Mesenchymal stem cell (in vitro differentiated cells and primary cell): ENCODE measurements at regions not wholly inside any gene's neighbourhood (a gene's known extent, or its start where the extent isn't known, plus 50 kb on each side); places are given as distances from the start of the nearest gene placed in this dataset.

ENCODE experiments used
- DNase-seq: peaks from one replicate; pipeline ENCODE4 v3.0.0-alpha.2; 2013
- H2AFZ ChIP-seq: one replicate; pipeline ENCODE4 v1.6.1; 2013; ENCODE audit warnings: low read depth, mild to moderate bottlenecking, control low read depth, inconsistent platforms, low read length, moderate library complexity
- H2AK5ac ChIP-seq: 2 replicates; pipeline ENCODE4 v1.6.1; 2013; ENCODE audit warnings: low read length, moderate library complexity, mild to moderate bottlenecking, inconsistent platforms; ENCODE audit not compliant: severe bottlenecking
- H2BK120ac ChIP-seq: one replicate; pipeline ENCODE4 v1.6.1; 2013; ENCODE audit warnings: low read depth, mild to moderate bottlenecking, inconsistent platforms, low read length, moderate library complexity
- H2BK12ac ChIP-seq, 2 experiments: one replicate each; pipeline ENCODE4 v1.6.1; 2013; ENCODE audit warnings: inconsistent platforms in 2 of 2, low read length in 2 of 2, mild to moderate bottlenecking in 2 of 2, moderate library complexity in 2 of 2, control low read depth in 1 of 2
- H2BK15ac ChIP-seq: one replicate; pipeline ENCODE4 v1.6.1; 2013; ENCODE audit warnings: mild to moderate bottlenecking, low read depth, inconsistent platforms; ENCODE audit not compliant: poor library complexity, severe bottlenecking
- H2BK5ac ChIP-seq: 2 replicates; pipeline ENCODE4 v1.6.1; 2013; ENCODE audit warnings: low read depth, mild to moderate bottlenecking, low read length, control low read depth, inconsistent platforms; ENCODE audit not compliant: poor library complexity, severe bottlenecking
- H3K14ac ChIP-seq, 2 experiments: one replicate each; pipeline ENCODE4 v1.6.1; 2013; ENCODE audit warnings: inconsistent platforms in 2 of 2, low read length in 2 of 2, control low read depth in 1 of 2, mild to moderate bottlenecking in 1 of 2, moderate library complexity in 1 of 2
- H3K18ac ChIP-seq, 2 experiments: one replicate each; pipeline ENCODE4 v1.6.1; 2013; ENCODE audit warnings: inconsistent platforms in 2 of 2, low read length in 2 of 2, control low read depth in 1 of 2, low read depth in 1 of 2, mild to moderate bottlenecking in 1 of 2
- H3K23ac ChIP-seq, 2 experiments: one replicate each; pipeline ENCODE4 v1.6.1; 2013; ENCODE audit warnings: inconsistent platforms in 2 of 2, low read length in 2 of 2, mild to moderate bottlenecking in 2 of 2, moderate library complexity in 2 of 2, control low read depth in 1 of 2
- H3K27ac ChIP-seq: 2 replicates; pipeline ENCODE4 v1.5.1; 2013; ENCODE audit warnings: mild to moderate bottlenecking, moderate library complexity, low read length, control low read depth, inconsistent platforms; ENCODE audit not compliant: poor library complexity, severe bottlenecking
- H3K27me3 ChIP-seq, 2 experiments: 2 replicates each; pipeline versions ENCODE4 v1.6.1 to v1.7.0; 2013; ENCODE audit warnings: low read length in 2 of 2, mild to moderate bottlenecking in 2 of 2, moderate library complexity in 2 of 2, control low read depth in 1 of 2, inconsistent platforms in 1 of 2; ENCODE audit not compliant: control insufficient read depth in 1 of 2, insufficient read depth in 1 of 2
- H3K36me3 ChIP-seq, 2 experiments: 2 replicates each; pipeline versions ENCODE4 v1.6.1 to v1.7.0; 2013; ENCODE audit warnings: low read length in 2 of 2, control low read depth in 1 of 2, inconsistent platforms in 1 of 2, low read depth in 1 of 2, mild to moderate bottlenecking in 1 of 2; ENCODE audit not compliant: insufficient read depth in 2 of 2, control insufficient read depth in 1 of 2
- H3K4ac ChIP-seq, 2 experiments: one replicate each; pipeline ENCODE4 v1.6.1; 2013; ENCODE audit warnings: inconsistent platforms in 2 of 2, low read length in 2 of 2, mild to moderate bottlenecking in 2 of 2, moderate library complexity in 2 of 2, control low read depth in 1 of 2, low read depth in 1 of 2
- H3K4me1 ChIP-seq: 2 replicates; pipeline ENCODE4 v1.6.1; 2013; ENCODE audit warnings: low read depth, low read length, control low read depth; ENCODE audit not compliant: control insufficient read depth, insufficient read depth
- H3K4me2 ChIP-seq: 2 replicates; pipeline ENCODE4 v1.6.1; 2013; ENCODE audit warnings: low read length, mild to moderate bottlenecking, inconsistent platforms; ENCODE audit not compliant: poor library complexity, severe bottlenecking
- H3K4me3 ChIP-seq, 2 experiments: 2 replicates each; pipeline versions ENCODE4 v1.5.1 to v1.7.0; 2013; ENCODE audit warnings: low read length in 2 of 2, mild to moderate bottlenecking in 2 of 2, control low read depth in 1 of 2, low read depth in 1 of 2; ENCODE audit not compliant: insufficient read depth in 1 of 2
- H3K79me1 ChIP-seq: replicated peaks from 2 replicates; pipeline ENCODE4 v1.6.1; 2013; ENCODE audit warnings: mild to moderate bottlenecking, control low read depth, low read length, inconsistent platforms; ENCODE audit not compliant: poor library complexity, severe bottlenecking
- H3K9ac ChIP-seq: 2 replicates; pipeline ENCODE4 v1.7.0; 2013; ENCODE audit warnings: mild to moderate bottlenecking, low read length, moderate library complexity
- H3K9me3 ChIP-seq: 2 replicates; pipeline ENCODE4 v1.7.0; 2013; ENCODE audit warnings: mild to moderate bottlenecking, low read length; ENCODE audit not compliant: control insufficient read depth
- H4K8ac ChIP-seq: one replicate; pipeline ENCODE4 v1.6.1; 2013; ENCODE audit warnings: inconsistent platforms, mild to moderate bottlenecking, low read length, moderate library complexity
- H4K91ac ChIP-seq: one replicate; pipeline ENCODE4 v1.6.1; 2013; ENCODE audit warnings: mild to moderate bottlenecking, low read length, inconsistent platforms
- WGBS: methylation state at CpG from one replicate; pipeline ENCODE4 v1.1.7; 2013; ENCODE audit warnings: mixed read lengths; 5-methylcytosine and 5-hydroxymethylcytosine counted together

DNA sequence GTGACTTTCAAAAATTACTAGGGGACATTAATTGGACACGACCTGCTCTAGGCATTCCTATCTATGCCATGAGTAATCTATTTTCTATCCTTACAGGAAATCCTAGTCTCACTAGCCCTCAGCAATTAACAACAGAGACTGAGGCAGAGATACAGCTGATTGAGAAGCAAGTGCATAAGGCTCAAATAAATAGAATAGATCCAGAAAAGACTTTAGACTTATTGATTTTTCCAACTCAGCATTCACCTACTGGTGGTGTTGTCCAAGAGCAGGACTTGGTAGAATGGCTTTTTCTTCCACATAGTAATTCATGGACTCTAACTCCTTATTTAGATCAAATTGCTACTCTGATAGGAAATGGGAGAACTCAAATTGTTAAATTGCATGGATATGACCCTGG lies 148.0 kb downstream of the ZNF33B start:
- Histone ChIP-seq H3K79me1 (no peaks in the 10 kb centered on the region), H3K4ac (no peak overlapping the region), H3K27ac (no peak overlapping the region), H3K14ac (no peak overlapping the region), H4K91ac (no peak overlapping the region), H2BK5ac (no peak overlapping the region), H3K4me3 (no peak overlapping the region), H3K4me1 (no peaks in the 10 kb centered on the region), H3K9ac (no peak overlapping the region), H2AK5ac (no peak overlapping the region), H2BK15ac (no peak overlapping the region), H2BK12ac (no peak overlapping the region), H2AFZ (no peak overlapping the region), H2BK120ac (no peak overlapping the region), H3K23ac (no peak overlapping the region), H4K8ac (no peak overlapping the region), H3K9me3 (peaks cover 28% of the 10 kb centered on the region), H3K4me2 (no peak overlapping the region), H3K36me3 (no peaks in the 10 kb centered on the region), H3K18ac (no peak overlapping the region), H3K27me3 (no peaks in the 10 kb centered on the region)
- 13% methylated on average over 1 of the region's 1 CpG for WGBS
- DNase-seq: no peak

DNA sequence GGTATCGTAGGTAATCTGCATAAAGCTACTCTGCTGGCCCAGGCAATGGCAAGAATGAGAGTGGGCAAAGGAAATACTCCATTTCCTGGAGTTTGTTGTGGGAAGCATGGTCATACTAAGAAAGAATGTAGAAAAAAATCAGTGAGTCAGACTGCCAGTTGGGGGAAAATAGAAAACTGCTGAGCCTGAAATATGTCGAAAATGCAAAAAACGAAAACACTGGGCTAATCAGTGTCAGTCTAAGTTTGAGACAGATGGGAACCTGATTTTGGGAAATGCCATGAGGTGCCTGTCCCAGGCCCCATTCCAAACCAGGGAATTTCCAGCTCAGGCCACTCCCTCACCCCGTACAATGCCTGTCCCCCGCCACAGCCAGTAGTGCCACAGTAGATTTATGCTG lies 150.0 kb downstream of the ZNF33B start:
- 54% methylated on average over 5 of the region's 5 CpGs for WGBS

DNA sequence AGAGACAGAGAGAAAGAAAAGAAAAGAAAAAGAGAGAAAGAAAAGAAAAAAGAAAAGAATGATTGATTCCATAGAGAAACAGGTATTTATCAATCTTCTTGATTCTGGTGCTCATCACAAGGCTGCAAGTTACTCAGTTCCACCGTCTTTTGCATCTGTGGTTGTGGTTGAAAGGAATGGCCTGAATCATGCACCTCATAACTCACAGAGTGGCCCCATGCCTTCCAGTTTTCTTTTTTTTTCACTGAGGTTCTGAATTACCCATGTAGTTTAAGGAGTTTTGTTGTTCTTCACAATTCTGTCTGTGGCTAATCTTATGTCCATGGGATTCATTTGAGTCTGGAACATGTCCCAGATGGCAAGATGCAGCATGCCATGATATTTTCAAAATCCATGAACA lies 156.0 kb downstream of the ZNF33B start:
- Histone ChIP-seq H3K23ac (no peak overlapping the region), H4K91ac (no peak overlapping the region), H3K9me3 (peaks cover 14% of the 10 kb centered on the region), H3K36me3 (no peaks in the 10 kb centered on the region), H3K4me1 (no peaks in the 10 kb centered on the region), H3K4me2 (no peak overlapping the region), H2BK120ac (no peak overlapping the region), H3K18ac (no peak overlapping the region), H3K27me3 (no peaks in the 10 kb centered on the region), H3K14ac (no peak overlapping the region), H2BK12ac (no peak overlapping the region), H2BK15ac (no peak overlapping the region), H2AFZ (no peak overlapping the region), H2BK5ac (no peak overlapping the region), H3K4ac (no peak overlapping the region), H2AK5ac (no peak overlapping the region), H3K9ac (no peak overlapping the region), H4K8ac (no peak overlapping the region), H3K4me3 (no peak overlapping the region), H3K27ac (no peak overlapping the region), H3K79me1 (no peaks in the 10 kb centered on the region)
- WGBS: 93% methylated on average over 1 of the region's 1 CpG
- no peak for DNase-seq

More for the DNA sequence above, 150.0 kb downstream of the ZNF33B start:
- Histone ChIP-seq H4K8ac (no peak overlapping the region), H3K27me3 (no peaks in the 10 kb centered on the region), H2AK5ac (no peak overlapping the region), H3K4me2 (no peak overlapping the region), H3K4me3 (no peak overlapping the region), H3K23ac (no peak overlapping the region), H3K9ac (no peak overlapping the region), H2BK120ac (no peak overlapping the region), H2BK15ac (no peak overlapping the region), H3K79me1 (no peaks in the 10 kb centered on the region), H3K36me3 (no peaks in the 10 kb centered on the region), H2BK12ac (no peak overlapping the region), H3K14ac (no peak overlapping the region), H4K91ac (no peak overlapping the region), H3K9me3 (peaks cover 19% of the 10 kb centered on the region), H3K4me1 (no peaks in the 10 kb centered on the region), H2AFZ (no peak overlapping the region), H3K18ac (no peak overlapping the region), H3K27ac (peak overlapping the region; percentile 58), H2BK5ac (no peak overlapping the region), H3K4ac (no peak overlapping the region)
- no peak for DNase-seq

DNA sequence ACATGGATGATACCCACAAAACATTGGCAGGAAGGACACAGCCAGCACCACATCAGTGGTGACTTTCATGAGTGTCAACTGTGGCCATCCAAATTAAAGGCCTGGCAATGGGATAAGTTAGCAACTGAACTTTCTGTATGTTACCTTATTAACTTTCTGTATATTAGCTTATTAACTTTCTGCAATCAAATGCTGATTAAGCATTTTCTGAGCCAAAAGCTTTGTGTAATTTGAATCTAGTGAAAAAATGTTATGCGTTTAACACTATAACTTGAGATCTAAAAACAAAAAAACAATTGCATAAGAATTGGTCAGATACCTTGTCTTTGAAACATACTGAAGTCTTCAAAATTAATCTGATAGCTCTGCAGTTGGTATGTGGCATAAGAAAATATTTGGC lies 159.3 kb downstream of the ZNF33B start:
- Histone ChIP-seq H3K27ac (no peak overlapping the region), H2BK15ac (no peak overlapping the region), H3K79me1 (no peaks in the 10 kb centered on the region), H3K4me1 (no peaks in the 10 kb centered on the region), H3K23ac (no peak overlapping the region), H4K91ac (no peak overlapping the region), H2BK120ac (no peak overlapping the region), H3K9me3 (no peaks in the 10 kb centered on the region), H3K4ac (no peak overlapping the region), H3K18ac (no peak overlapping the region), H4K8ac (no peak overlapping the region), H3K14ac (no peak overlapping the region), H2AK5ac (no peak overlapping the region), H3K9ac (no peak overlapping the region), H3K27me3 (no peaks in the 10 kb centered on the region), H3K4me2 (no peak overlapping the region), H3K4me3 (no peak overlapping the region), H2BK5ac (no peak overlapping the region), H2AFZ (no peak overlapping the region), H3K36me3 (no peaks in the 10 kb centered on the region), H2BK12ac (no peak overlapping the region)
- DNase-seq: no peak
- WGBS: no CpG with 5 or more reads among the region's 1 CpG
